CD14-positive monocyte (primary cell): ENCODE measurements at regions not wholly inside any gene's neighbourhood (a gene's known extent, or its start where the extent isn't known, plus 50 kb on each side); places are given as distances from the start of the nearest gene placed in this dataset.

ENCODE experiments used
- DNase-seq, 3 donors: peaks; one replicate each; pipeline ENCODE4 v3.0.0-alpha.2; 2011 to 2022
- H2AFZ ChIP-seq: 2 replicates; pipeline ENCODE4 v1.6.0; 2012; ENCODE audit warnings: mild to moderate bottlenecking, low read depth, low read length, inconsistent platforms; ENCODE audit not compliant: insufficient read depth, poor library complexity, severe bottlenecking
- H3K27ac ChIP-seq, 2 donors: 1 replicate in 1 of 2; 2 replicates in 1 of 2; pipeline ENCODE4 v1.5.1; 2012 to 2013; ENCODE audit warnings: low read length in 2 of 2, control low read depth in 1 of 2, inconsistent platforms in 1 of 2, low read depth in 1 of 2, mild to moderate bottlenecking in 1 of 2
- H3K27me3 ChIP-seq, 2 donors: one replicate each; pipeline versions ENCODE4 v1.6.0 to v1.6.1; 2011 to 2013; ENCODE audit warnings: low read length in 2 of 2; ENCODE audit not compliant: control insufficient read depth in 2 of 2, insufficient read depth in 2 of 2
- H3K36me3 ChIP-seq, 2 donors: replicated peaks in 1 of 2; 1 replicate in 1 of 2; 2 replicates in 1 of 2; pipeline versions ENCODE4 v1.5.1 to v1.6.1; 2012 to 2013; ENCODE audit warnings: low read length in 2 of 2, control low read depth in 1 of 2, inconsistent platforms in 1 of 2, mild to moderate bottlenecking in 1 of 2; ENCODE audit not compliant: insufficient read depth in 2 of 2, control insufficient read depth in 1 of 2
- H3K4me1 ChIP-seq, 2 donors: 1 replicate in 1 of 2; 2 replicates in 1 of 2; pipeline versions ENCODE4 v1.5.1 to v1.6.1; 2012 to 2013; ENCODE audit warnings: low read length in 2 of 2, control low read depth in 1 of 2, inconsistent platforms in 1 of 2, mild to moderate bottlenecking in 1 of 2, moderate library complexity in 1 of 2; ENCODE audit not compliant: insufficient read depth in 2 of 2, control insufficient read depth in 1 of 2
- H3K4me2 ChIP-seq: replicated peaks from 2 replicates; pipeline ENCODE3; 2012; ENCODE audit warnings: low read length, moderate library complexity, mild to moderate bottlenecking; ENCODE audit not compliant: poor library complexity, severe bottlenecking; ENCODE audit errors: extremely low read depth
- H3K4me3 ChIP-seq, 3 experiments: fragments of 200-600 bp in 1 of 3; sonication (generic) in 1 of 3; replicated peaks in 1 of 3; 1 replicate in 2 of 3; 2 replicates in 1 of 3; pipeline ENCODE4 v1.5.1; 2011 to 2013; ENCODE audit warnings: low read length in 3 of 3, mild to moderate bottlenecking in 3 of 3, control low read depth in 2 of 3, low read depth in 2 of 3, inconsistent platforms in 1 of 3, moderate library complexity in 1 of 3
- H3K79me2 ChIP-seq: 2 replicates; pipeline ENCODE4 v1.6.0; 2012; ENCODE audit warnings: mild to moderate bottlenecking, control low read depth, inconsistent platforms, low read length, moderate library complexity; ENCODE audit not compliant: insufficient read depth
- H3K9ac ChIP-seq: 2 replicates; pipeline ENCODE4 v1.6.0; 2017; ENCODE audit warnings: low read length, mild to moderate bottlenecking; ENCODE audit not compliant: insufficient read depth, poor library complexity, severe bottlenecking
- H3K9me3 ChIP-seq, 2 donors: replicated peaks in 1 of 2; 1 replicate in 1 of 2; 2 replicates in 1 of 2; pipeline versions ENCODE4 v1.5.1 to v1.6.1; 2012 to 2013; ENCODE audit warnings: low read length in 2 of 2, control low read depth in 1 of 2; ENCODE audit not compliant: control insufficient read depth in 1 of 2, insufficient read depth in 1 of 2
- H4K20me1 ChIP-seq: 2 replicates; pipeline ENCODE4 v1.6.0; 2012; ENCODE audit warnings: mild to moderate bottlenecking, low read length, control low read depth, moderate library complexity; ENCODE audit not compliant: insufficient read depth
- H3K27ac Mint-ChIP-seq, 7 donors: one replicate each; pipeline ENCODE4 v1.8.0; 2020; ENCODE audit warnings: mild to moderate bottlenecking in 7 of 7, mixed read lengths in 7 of 7, moderate library complexity in 6 of 7, inconsistent platforms in 2 of 7
- H3K27me3 Mint-ChIP-seq, 3 donors: one replicate each; pipeline ENCODE4 v1.8.0; 2021 to 2022; ENCODE audit warnings: low read depth in 3 of 3, mild to moderate bottlenecking in 3 of 3, mixed read lengths in 3 of 3, moderate library complexity in 3 of 3, inconsistent platforms in 1 of 3
- H3K36me3 Mint-ChIP-seq, 2 donors: one replicate each; pipeline ENCODE4 v1.8.0; 2020; ENCODE audit warnings: mixed read lengths in 2 of 2, inconsistent platforms in 1 of 2, mild to moderate bottlenecking in 1 of 2
- H3K4me1 Mint-ChIP-seq: one replicate; pipeline ENCODE4 v1.8.0; 2020; ENCODE audit warnings: mild to moderate bottlenecking, mixed read lengths
- H3K4me3 Mint-ChIP-seq, 2 donors: one replicate each; pipeline ENCODE4 v1.8.0; 2020; ENCODE audit warnings: mild to moderate bottlenecking in 2 of 2, mixed read lengths in 2 of 2, moderate library complexity in 1 of 2
- H3K9me3 Mint-ChIP-seq, 7 donors: one replicate each; pipeline ENCODE4 v1.8.0; 2020 to 2022; ENCODE audit warnings: mixed read lengths in 7 of 7, mild to moderate bottlenecking in 6 of 7, moderate library complexity in 6 of 7, inconsistent platforms in 2 of 7
- WGBS: methylation state at CpG from one replicate; pipeline ENCODE4 v1.1.5; 2013; ENCODE audit warnings: missing lambda C conversion rate; ENCODE audit not compliant: insufficient coverage; 5-methylcytosine and 5-hydroxymethylcytosine counted together
- intact Hi-C, 2 donors: fragments of 100-400 bp; cut with micrococcal nuclease; formaldehyde crosslinking; loops; one replicate each; pipeline versions ENCODE4 v1.15.0 to v1.15.1; 2023
- TF ChIP-seq, protein P1 (sequence below): fragments of 200-600 bp; IDR thresholded peaks from one replicate; pipeline ENCODE4 v1.8.0; 2022; ENCODE audit warnings: antibody characterized with exemption, mild to moderate bottlenecking

DNA sequence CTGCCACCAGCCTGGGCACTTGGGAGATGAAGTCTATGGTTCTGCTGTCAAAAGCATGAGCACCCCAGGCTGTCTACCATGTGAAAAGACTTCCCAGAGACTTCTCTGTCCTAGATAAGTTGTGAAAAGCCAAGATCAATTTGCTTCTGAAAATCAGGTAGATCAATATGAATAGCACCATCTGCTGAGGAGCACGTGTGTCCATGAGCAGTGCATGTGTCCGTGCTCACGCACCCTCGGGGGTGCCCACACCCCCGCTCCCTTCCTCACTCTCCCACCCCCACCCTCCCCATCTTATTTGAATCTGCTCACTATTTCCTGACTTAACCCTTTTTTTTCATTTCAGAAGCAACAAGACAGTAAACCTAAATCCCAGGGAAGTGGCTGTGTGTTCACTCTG is 238.3 kb upstream of the SDK2 start:
- Histone ChIP-seq H4K20me1 (no peaks in the 10 kb centered on the region), H3K27me3 (no peaks in the 10 kb centered on the region), H2AFZ (no peak overlapping the region), H3K9ac (no peak overlapping the region), H3K36me3 (no peaks in the 10 kb centered on the region), H3K27ac (no peak overlapping the region), H3K4me2 (no peak overlapping the region), H3K4me3 (no peak overlapping the region), H3K4me1 (no peaks in the 10 kb centered on the region), H3K79me2 (no peaks in the 10 kb centered on the region), H3K9me3 (no peaks in the 10 kb centered on the region)
- no peak for DNase-seq
- Mint-ChIP-seq H3K27ac (no peak overlapping the region), H3K4me3 (no peak overlapping the region), H3K9me3 (no peaks in the 10 kb centered on the region), H3K36me3 (no peaks in the 10 kb centered on the region), H3K4me1 (no peaks in the 10 kb centered on the region), H3K27me3 (peaks cover 0 to 16% (median 7%) of the 10 kb centered on the region in 3 donors)
- no CpG with 5 or more reads among the region's 5 CpGs for WGBS
- intact Hi-C loops: no loop called here
- TF ChIP-seq, protein P1, sequence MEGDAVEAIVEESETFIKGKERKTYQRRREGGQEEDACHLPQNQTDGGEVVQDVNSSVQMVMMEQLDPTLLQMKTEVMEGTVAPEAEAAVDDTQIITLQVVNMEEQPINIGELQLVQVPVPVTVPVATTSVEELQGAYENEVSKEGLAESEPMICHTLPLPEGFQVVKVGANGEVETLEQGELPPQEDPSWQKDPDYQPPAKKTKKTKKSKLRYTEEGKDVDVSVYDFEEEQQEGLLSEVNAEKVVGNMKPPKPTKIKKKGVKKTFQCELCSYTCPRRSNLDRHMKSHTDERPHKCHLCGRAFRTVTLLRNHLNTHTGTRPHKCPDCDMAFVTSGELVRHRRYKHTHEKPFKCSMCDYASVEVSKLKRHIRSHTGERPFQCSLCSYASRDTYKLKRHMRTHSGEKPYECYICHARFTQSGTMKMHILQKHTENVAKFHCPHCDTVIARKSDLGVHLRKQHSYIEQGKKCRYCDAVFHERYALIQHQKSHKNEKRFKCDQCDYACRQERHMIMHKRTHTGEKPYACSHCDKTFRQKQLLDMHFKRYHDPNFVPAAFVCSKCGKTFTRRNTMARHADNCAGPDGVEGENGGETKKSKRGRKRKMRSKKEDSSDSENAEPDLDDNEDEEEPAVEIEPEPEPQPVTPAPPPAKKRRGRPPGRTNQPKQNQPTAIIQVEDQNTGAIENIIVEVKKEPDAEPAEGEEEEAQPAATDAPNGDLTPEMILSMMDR: no peak

DNA sequence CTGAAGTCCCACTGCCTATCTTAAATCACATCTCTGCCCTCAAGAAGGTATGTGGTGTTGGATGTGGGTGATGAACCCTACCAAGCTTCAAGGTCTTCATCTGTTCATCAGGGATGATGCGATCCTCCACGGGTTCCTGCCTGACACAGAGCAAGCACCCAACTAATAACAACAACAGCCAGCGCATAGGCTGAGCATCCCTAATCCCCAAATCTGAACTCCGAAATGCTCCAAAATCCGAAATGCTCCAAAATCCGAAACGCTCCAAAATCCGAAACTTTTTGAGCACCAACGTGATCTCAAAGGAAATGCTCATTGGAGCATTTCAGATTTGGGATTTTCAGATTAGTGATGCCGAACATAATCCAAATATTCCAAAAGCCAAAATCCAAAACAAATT is 238.9 kb upstream of the SDK2 start:
- Histone ChIP-seq H3K36me3 (no peaks in the 10 kb centered on the region), H3K27ac (no peak overlapping the region), H3K9me3 (no peaks in the 10 kb centered on the region), H3K4me3 (no peak overlapping the region), H4K20me1 (no peaks in the 10 kb centered on the region), H3K4me1 (no peaks in the 10 kb centered on the region), H3K79me2 (no peaks in the 10 kb centered on the region), H2AFZ (no peak overlapping the region), H3K4me2 (no peak overlapping the region), H3K9ac (no peak overlapping the region), H3K27me3 (no peaks in the 10 kb centered on the region)
- no peak overlapping the region for H3K4me3 Mint-ChIP-seq
- no peaks in the 10 kb centered on the region for H3K4me1 Mint-ChIP-seq
- H3K27me3 Mint-ChIP-seq: peaks cover 0 to 16% (median 7%) of the 10 kb centered on the region in 3 donors
- no peaks in the 10 kb centered on the region for H3K9me3 Mint-ChIP-seq
- no peaks in the 10 kb centered on the region for H3K36me3 Mint-ChIP-seq
- no peak overlapping the region for H3K27ac Mint-ChIP-seq
- TF ChIP-seq, protein P1: no peak
- DNase-seq: no peak
- 94% methylated on average over 9 of the region's 10 CpGs for WGBS
- intact Hi-C loops: no loop called here
